Activated naive CD8-positive, alpha-beta T cell treated with anti-CD3 and anti-CD28 coated beads, Interleukin-2, amount 10 ng/mL, durations not matched to agents 7 days and 5 days (primary cell): ENCODE measurements at regions not wholly inside any gene's neighbourhood (a gene's known extent, or its start where the extent isn't known, plus 50 kb on each side); places are given as distances from the start of the nearest gene placed in this dataset.

Source experiments
- ATAC-seq: fragments of 150-1000 bp; cut with Tn5 transposase; one replicate; pipeline ENCODE4 v1.10.0; 2021; ENCODE audit warnings: low read depth, moderate library complexity
- POLR2A ChIA-PET: fragments of 350-600 bp; sonication (Branson Sonifier 250); formaldehyde crosslinking; loops from one replicate; lab custom pipeline; 2021; ENCODE audit warnings: antibody characterized with exemption; lab: Charles Lee
- DNase-seq: peaks from one replicate; pipeline ENCODE4 v3.0.0; 2021
- H3K27ac Mint-ChIP-seq: one replicate; pipeline ENCODE4 v1.8.0; 2022; ENCODE audit warnings: mild to moderate bottlenecking, mixed read lengths
- H3K27me3 Mint-ChIP-seq: one replicate; pipeline ENCODE4 v1.8.0; 2022; ENCODE audit warnings: mild to moderate bottlenecking, moderate library complexity, mixed read lengths
- H3K36me3 Mint-ChIP-seq: one replicate; pipeline ENCODE4 v1.8.0; 2021; ENCODE audit warnings: mild to moderate bottlenecking, mixed read lengths
- H3K4me1 Mint-ChIP-seq: one replicate; pipeline ENCODE4 v1.8.0; 2021; ENCODE audit warnings: mixed read lengths
- H3K4me3 Mint-ChIP-seq: one replicate; pipeline ENCODE4 v1.8.0; 2022; ENCODE audit warnings: mild to moderate bottlenecking, moderate library complexity, mixed read lengths
- H3K9me3 Mint-ChIP-seq: one replicate; pipeline ENCODE4 v1.8.0; 2021; ENCODE audit warnings: mixed read lengths

GRCh38 chr13:74037762-74038161 lies 96.4 kb downstream of the KLF12 start:
- Mint-ChIP-seq H3K27me3 (no peaks in the 10 kb centered on the region), H3K4me1 (peaks cover 21% of the 10 kb centered on the region), H3K36me3 (peaks cover 6% of the 10 kb centered on the region), H3K27ac (no peak overlapping the region), H3K4me3 (peak overlapping the region; percentile 36), H3K9me3 (no peaks in the 10 kb centered on the region)
- ATAC-seq, result peak; percentile 68
- POLR2A ChIA-PET, result no interaction called here
- no peak for DNase-seq

- ATAC-seq (no peak), DNase-seq (no peak)
- no peaks in the 10 kb centered on the region for H3K27me3 Mint-ChIP-seq
- no peak overlapping the region for H3K4me3 Mint-ChIP-seq
- H3K36me3 Mint-ChIP-seq, result peaks cover 9% of the 10 kb centered on the region
- POLR2A ChIA-PET, result interaction anchor here (0.6 to 1.5 kb wide), 2 partner anchors 9 to 306 kb away, joined by 3 to 5 read pairs; no protein-coding TSS in a partner anchor
- H3K9me3 Mint-ChIP-seq, result no peaks in the 10 kb centered on the region
- H3K27ac Mint-ChIP-seq, result no peak overlapping the region
- H3K4me1 Mint-ChIP-seq, result peaks cover 24% of the 10 kb centered on the region
Measured at GRCh38 chr13:74036373-74036772, 97.8 kb downstream of the KLF12 start.

GRCh38 chr13:74035896-74036295 lies 98.3 kb downstream of the KLF12 start:
- Mint-ChIP-seq H3K4me1 (peaks cover 22% of the 10 kb centered on the region), H3K27me3 (no peaks in the 10 kb centered on the region), H3K27ac (no peak overlapping the region), H3K9me3 (peaks cover 2% of the 10 kb centered on the region), H3K36me3 (peaks cover 12% of the 10 kb centered on the region), H3K4me3 (no peak overlapping the region)
- POLR2A ChIA-PET, result interaction anchor here (0.6 to 1.5 kb wide), 2 partner anchors 9 to 307 kb away, joined by 3 to 5 read pairs; no protein-coding TSS in a partner anchor
- ATAC-seq (no peak), DNase-seq (no peak)

GRCh38 chr13:74032325-74032724 lies 101.9 kb downstream of the KLF12 start:
- H3K36me3 Mint-ChIP-seq, result peaks cover 14% of the 10 kb centered on the region

GRCh38 chr13:74027161-74027779 lies 106.9 kb downstream of the KLF12 start:
- Mint-ChIP-seq H3K27me3 (no peaks in the 10 kb centered on the region), H3K9me3 (peaks cover 11% of the 10 kb centered on the region), H3K36me3 (peaks cover 30% of the 10 kb centered on the region), H3K4me1 (peaks cover 40% of the 10 kb centered on the region), H3K4me3 (peak overlapping the region; percentile 87), H3K27ac (peak overlapping the region; percentile 92)
- ATAC-seq (peak; percentile 32), DNase-seq (no peak)
- POLR2A ChIA-PET, result interaction anchor here (0.7 to 1.6 kb wide), 9 partner anchors 8 to 262 kb away, joined by 3 to 11 read pairs (median 5); partner anchors contain the start of gene KLF12

More at GRCh38 chr13:74032325-74032724, 101.9 kb downstream of the KLF12 start:
- H3K9me3 Mint-ChIP-seq, result peaks cover 2% of the 10 kb centered on the region
- H3K4me3 Mint-ChIP-seq, result no peak overlapping the region
- POLR2A ChIA-PET, result no interaction called here
- ATAC-seq (no peak), DNase-seq (no peak)
- H3K27me3 Mint-ChIP-seq, result no peaks in the 10 kb centered on the region
- peaks cover 24% of the 10 kb centered on the region for H3K4me1 Mint-ChIP-seq
- H3K27ac Mint-ChIP-seq, result no peak overlapping the region

- peaks cover 15% of the 10 kb centered on the region for H3K9me3 Mint-ChIP-seq
- peak overlapping the region; percentile 87 for H3K4me3 Mint-ChIP-seq
- H3K4me1 Mint-ChIP-seq, result peaks cover 41% of the 10 kb centered on the region
- DNase-seq (peak; percentile 51), ATAC-seq (peak; percentile 99)
- peak overlapping the region; percentile 92 for H3K27ac Mint-ChIP-seq
- H3K36me3 Mint-ChIP-seq, result peaks cover 35% of the 10 kb centered on the region
- POLR2A ChIA-PET, result interaction anchor here (0.7 to 1.6 kb wide), 9 partner anchors 9 to 261 kb away, joined by 3 to 11 read pairs (median 5); partner anchors contain the start of gene KLF12
- H3K27me3 Mint-ChIP-seq, result no peaks in the 10 kb centered on the region
Measured at GRCh38 chr13:74026753-74027152, 107.5 kb downstream of the KLF12 start.

GRCh38 chr13:74025369-74025768 lies 108.8 kb downstream of the KLF12 start:
- no peak overlapping the region for H3K27ac Mint-ChIP-seq
- DNase-seq, result no peak
- no peak for ATAC-seq
- H3K4me1 Mint-ChIP-seq, result peaks cover 40% of the 10 kb centered on the region
- H3K9me3 Mint-ChIP-seq, result peaks cover 19% of the 10 kb centered on the region
- no peak overlapping the region for H3K4me3 Mint-ChIP-seq
- H3K36me3 Mint-ChIP-seq, result peaks cover 41% of the 10 kb centered on the region
- POLR2A ChIA-PET, result interaction anchor here (1.2 to 1.4 kb wide), 2 partner anchors 40 to 108 kb away, joined by 4 read pairs; partner anchors contain the start of gene KLF12
- no peaks in the 10 kb centered on the region for H3K27me3 Mint-ChIP-seq

GRCh38 chr13:74024856-74025255 lies 109.3 kb downstream of the KLF12 start:
- POLR2A ChIA-PET, result interaction anchor here (0.7 to 1.4 kb wide), 3 partner anchors 39 to 263 kb away, joined by 3 to 4 read pairs (median 4); partner anchors contain the start of gene KLF12

GRCh38 chr13:74024314-74024713 lies 109.9 kb downstream of the KLF12 start:
- no peaks in the 10 kb centered on the region for H3K27me3 Mint-ChIP-seq
- H3K36me3 Mint-ChIP-seq, result peaks cover 40% of the 10 kb centered on the region
- H3K27ac Mint-ChIP-seq, result no peak overlapping the region
- POLR2A ChIA-PET, result interaction anchor here (0.7 to 1.4 kb wide), 3 partner anchors 39 to 264 kb away, joined by 3 to 4 read pairs (median 4); partner anchors contain the start of gene KLF12
- peaks cover 33% of the 10 kb centered on the region for H3K4me1 Mint-ChIP-seq
- ATAC-seq (no peak), DNase-seq (no peak)
- H3K9me3 Mint-ChIP-seq, result peaks cover 21% of the 10 kb centered on the region
- H3K4me3 Mint-ChIP-seq, result no peak overlapping the region

More at GRCh38 chr13:74024856-74025255, 109.3 kb downstream of the KLF12 start:
- peaks cover 36% of the 10 kb centered on the region for H3K4me1 Mint-ChIP-seq
- DNase-seq (no peak), ATAC-seq (no peak)
- no peak overlapping the region for H3K4me3 Mint-ChIP-seq
- peaks cover 44% of the 10 kb centered on the region for H3K36me3 Mint-ChIP-seq
- H3K27ac Mint-ChIP-seq, result no peak overlapping the region
- H3K9me3 Mint-ChIP-seq, result peaks cover 21% of the 10 kb centered on the region
- no peaks in the 10 kb centered on the region for H3K27me3 Mint-ChIP-seq

GRCh38 chr13:74023484-74023883 lies 110.7 kb downstream of the KLF12 start:
- Mint-ChIP-seq H3K27ac (no peak overlapping the region), H3K4me1 (peaks cover 31% of the 10 kb centered on the region), H3K9me3 (peaks cover 21% of the 10 kb centered on the region), H3K36me3 (peaks cover 44% of the 10 kb centered on the region), H3K4me3 (no peak overlapping the region), H3K27me3 (no peaks in the 10 kb centered on the region)
- ATAC-seq, result no peak
- DNase-seq, result no peak
- POLR2A ChIA-PET, result no interaction called here

- peaks cover 50% of the 10 kb centered on the region for H3K36me3 Mint-ChIP-seq
- H3K27ac Mint-ChIP-seq, result no peak overlapping the region
- H3K9me3 Mint-ChIP-seq, result peaks cover 23% of the 10 kb centered on the region
- DNase-seq (no peak), ATAC-seq (no peak)
- no peaks in the 10 kb centered on the region for H3K27me3 Mint-ChIP-seq
- H3K4me3 Mint-ChIP-seq, result no peak overlapping the region
- POLR2A ChIA-PET, result no interaction called here
- peaks cover 19% of the 10 kb centered on the region for H3K4me1 Mint-ChIP-seq
Measured at GRCh38 chr13:74021505-74021904, 112.7 kb downstream of the KLF12 start.

- H3K4me3 Mint-ChIP-seq, result no peak overlapping the region
- POLR2A ChIA-PET, result no interaction called here
- peaks cover 41% of the 10 kb centered on the region for H3K36me3 Mint-ChIP-seq
- no peak for ATAC-seq
- no peaks in the 10 kb centered on the region for H3K27me3 Mint-ChIP-seq
- peaks cover 19% of the 10 kb centered on the region for H3K9me3 Mint-ChIP-seq
- peaks cover 3% of the 10 kb centered on the region for H3K4me1 Mint-ChIP-seq
- peak overlapping the region; percentile 25 for H3K27ac Mint-ChIP-seq
- DNase-seq, result no peak
Measured at GRCh38 chr13:74018062-74018431, 116.2 kb downstream of the KLF12 start.

- ATAC-seq (no peak), DNase-seq (no peak)
- Mint-ChIP-seq H3K36me3 (peaks cover 39% of the 10 kb centered on the region), H3K27ac (no peak overlapping the region), H3K9me3 (peaks cover 15% of the 10 kb centered on the region), H3K4me1 (peaks cover 5% of the 10 kb centered on the region), H3K4me3 (no peak overlapping the region), H3K27me3 (no peaks in the 10 kb centered on the region)
- POLR2A ChIA-PET, result no interaction called here
Measured at GRCh38 chr13:74017301-74018061, 116.7 kb downstream of the KLF12 start.
